Thyroid gland (tissue), 4 donors: ENCODE measurements at regions not wholly inside any gene's neighbourhood (a gene's known extent, or its start where the extent isn't known, plus 50 kb on each side); places are given as distances from the start of the nearest gene placed in this dataset.

Experiments used
- DNase-seq, 2 donors: peaks; one replicate each; pipeline ENCODE4 v3.0.0-alpha.2; 2019
- H3K27ac ChIP-seq, 3 donors: fragments of 200-600 bp; sonication (generic); 1 replicate in 2 of 3; 2 replicates in 1 of 3; pipeline ENCODE4 v1.5.1; 2016 to 2019; ENCODE audit warnings: mild to moderate bottlenecking in 1 of 3, moderate library complexity in 1 of 3
- H3K27me3 ChIP-seq: fragments of 200-600 bp; sonication (generic); one replicate; pipeline ENCODE4 v1.5.1; 2019
- H3K36me3 ChIP-seq, 2 donors: fragments of 200-600 bp; sonication (generic); one replicate each; pipeline ENCODE4 v1.5.1; 2016 to 2019
- H3K4me1 ChIP-seq, 2 donors: fragments of 200-600 bp; sonication (generic); one replicate each; pipeline ENCODE4 v1.5.1; 2017 to 2019
- H3K4me3 ChIP-seq, 3 donors: fragments of 200-600 bp; sonication (generic); replicated peaks in 1 of 3; 1 replicate in 2 of 3; 2 replicates in 1 of 3; pipeline ENCODE4 v1.5.1; 2016; ENCODE audit warnings: mild to moderate bottlenecking in 1 of 3
- H3K9me3 ChIP-seq: fragments of 200-600 bp; sonication (generic); one replicate; pipeline ENCODE4 v1.5.1; 2017
- CTCF ChIP-seq, 6 experiments: fragments of 200-600 bp in 3 of 6; fragments of 450-650 bp in 3 of 6; sonication (generic) in 3 of 6; IDR thresholded peaks; one replicate each; pipeline ENCODE4 v1.5.1; 2016 to 2019; ENCODE audit warnings: antibody characterized with exemption in 6 of 6, mild to moderate bottlenecking in 2 of 6, inconsistent platforms in 1 of 6, moderate library complexity in 1 of 6
- POLR2A ChIP-seq, 2 donors: fragments of 450-650 bp; IDR thresholded peaks; one replicate each; pipeline ENCODE4 v1.6.1; 2017; ENCODE audit warnings: antibody characterized with exemption in 2 of 2, mild to moderate bottlenecking in 2 of 2, moderate library complexity in 1 of 2
- WGBS, 2 donors: methylation state at CpG; one replicate each; pipeline ENCODE4 v1.1.5; 2017; 5-methylcytosine and 5-hydroxymethylcytosine counted together
- intact Hi-C: fragments of 100-400 bp; cut with DNase I; formaldehyde crosslinking; loops from one replicate; pipeline ENCODE4 v1.15.1; 2023

DNA sequence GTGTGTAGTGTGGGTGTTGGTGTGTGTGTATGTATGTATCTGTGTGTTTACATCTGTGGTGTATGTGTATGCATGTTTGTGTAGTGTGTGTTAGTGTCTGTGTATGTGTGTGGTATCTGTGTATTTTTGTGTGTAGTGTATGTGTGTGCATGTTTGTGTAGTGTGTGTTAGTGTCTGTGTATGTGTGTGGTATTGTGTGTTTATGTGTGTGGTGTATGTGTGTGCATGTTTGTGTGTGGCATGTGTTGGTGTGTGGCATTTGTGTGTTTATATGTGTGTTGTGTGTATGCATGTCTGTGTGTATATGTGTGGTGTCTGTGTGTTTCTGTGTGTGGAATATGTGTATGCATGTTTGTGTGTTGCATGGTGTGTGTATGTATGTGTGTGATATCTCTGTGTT, 96.4 kb downstream of the CMPK2 start:
- Histone ChIP-seq H3K4me1 (no peaks in the 10 kb centered on the region), H3K9me3 (no peaks in the 10 kb centered on the region), H3K27ac (no peak overlapping the region), H3K27me3 (no peaks in the 10 kb centered on the region), H3K36me3 (no peaks in the 10 kb centered on the region), H3K4me3 (no peak overlapping the region)
- no peak for DNase-seq
- intact Hi-C loops: no loop called here
- TF ChIP-seq CTCF (IDR thresholded peaks at IDR 0.05) (no peak), POLR2A (IDR thresholded peaks at IDR 0.05) (no peak)

DNA sequence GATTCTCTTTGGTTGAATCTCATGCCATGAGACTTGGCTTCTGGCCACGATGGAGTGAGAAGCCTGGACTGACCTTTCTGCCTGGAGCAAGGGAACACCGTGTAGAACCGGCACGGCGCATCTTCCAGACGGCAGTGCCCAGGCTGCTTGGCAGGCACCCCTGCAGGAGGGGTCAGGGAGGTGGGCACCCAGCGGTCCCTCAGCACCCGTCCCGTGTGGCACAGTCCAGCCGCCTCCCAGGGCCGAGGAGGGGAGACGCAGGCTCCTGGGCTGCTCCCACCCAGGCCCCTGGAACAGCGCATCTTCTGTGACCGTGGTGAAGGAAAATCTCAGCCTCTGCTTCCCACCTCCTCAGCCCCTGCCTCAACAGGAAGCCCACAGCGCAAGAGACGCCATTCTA, 95.7 kb downstream of the CMPK2 start:
- H3K27me3 ChIP-seq: no peaks in the 10 kb centered on the region
- no peak overlapping the region for H3K4me3 ChIP-seq
- H3K27ac ChIP-seq: no peak overlapping the region
- WGBS, 2 donors: 85 to 90% methylated on average over 7 to 12 of the region's 16 CpGs
- no peak for DNase-seq
- H3K9me3 ChIP-seq: no peaks in the 10 kb centered on the region
- H3K4me1 ChIP-seq: no peaks in the 10 kb centered on the region
- intact Hi-C loops: loop anchor here (5.0 kb wide), 1 partner anchor 418 kb away; no protein-coding TSS in a partner anchor
- H3K36me3 ChIP-seq: no peaks in the 10 kb centered on the region
- TF ChIP-seq CTCF (IDR thresholded peaks at IDR 0.05) (no peak), POLR2A (IDR thresholded peaks at IDR 0.05) (no peak)

GRCh38 chr2:6771634-6772611, 93.8 kb downstream of the CMPK2 start:
- H3K4me1 ChIP-seq: no peaks in the 10 kb centered on the region
- no peak for DNase-seq
- H3K27me3 ChIP-seq: no peaks in the 10 kb centered on the region
- no peaks in the 10 kb centered on the region for H3K9me3 ChIP-seq
- TF ChIP-seq CTCF (IDR thresholded peaks at IDR 0.05) (no peak), POLR2A (IDR thresholded peaks at IDR 0.05) (no peak)
- no peak overlapping the region for H3K27ac ChIP-seq
- no peaks in the 10 kb centered on the region for H3K36me3 ChIP-seq
- WGBS, 2 donors: 75 to 81% methylated on average over 19 of the region's 19 CpGs
- intact Hi-C loops: loop anchor here (5.0 kb wide), 1 partner anchor 420 kb away; no protein-coding TSS in a partner anchor
- H3K4me3 ChIP-seq: no peak overlapping the region

- peak; percentile 46 to 57 for DNase-seq
- H3K36me3 ChIP-seq: no peaks in the 10 kb centered on the region
- H3K4me3 ChIP-seq: no peak overlapping the region
- intact Hi-C loops: loop anchor here (5.0 kb wide), 1 partner anchor 421 kb away; no protein-coding TSS in a partner anchor
- WGBS, 2 donors: 13 to 14% methylated on average over 29 of the region's 29 CpGs
- H3K9me3 ChIP-seq: no peaks in the 10 kb centered on the region
- no peaks in the 10 kb centered on the region for H3K4me1 ChIP-seq
- no peak for TF ChIP-seq POLR2A (IDR thresholded peaks at IDR 0.05)
- TF ChIP-seq CTCF (IDR thresholded peaks at IDR 0.05): peak; percentile 77 to 93 (median 86)
- no peak overlapping the region for H3K27ac ChIP-seq
- no peaks in the 10 kb centered on the region for H3K27me3 ChIP-seq
Measured at GRCh38 chr2:6773007-6773693, 92.6 kb downstream of the CMPK2 start.

DNA sequence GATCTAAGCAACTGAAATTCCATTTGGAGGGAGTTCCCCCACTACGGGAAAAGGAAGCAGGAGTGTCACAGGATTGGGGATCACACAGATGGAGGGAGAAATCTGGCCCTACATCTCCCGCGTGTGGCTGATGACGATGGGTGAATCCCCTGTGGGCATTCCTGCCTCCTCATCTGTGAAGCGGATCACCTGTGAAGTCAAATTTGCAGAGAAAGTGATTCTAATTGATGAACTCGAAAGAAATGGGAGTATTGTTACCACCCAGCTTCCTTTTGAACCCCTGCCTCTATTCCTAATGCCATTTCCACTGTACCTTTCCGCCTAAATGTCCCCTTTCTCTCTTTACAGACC, 92.0 kb downstream of the CMPK2 start:
- no peak overlapping the region for H3K27ac ChIP-seq
- no peak for DNase-seq
- H3K4me3 ChIP-seq: no peak overlapping the region
- WGBS, 2 donors: 73% methylated on average over 7 of the region's 7 CpGs
- no peaks in the 10 kb centered on the region for H3K9me3 ChIP-seq
- TF ChIP-seq CTCF (IDR thresholded peaks at IDR 0.05) (no peak), POLR2A (IDR thresholded peaks at IDR 0.05) (no peak)
- no peaks in the 10 kb centered on the region for H3K27me3 ChIP-seq
- H3K4me1 ChIP-seq: no peaks in the 10 kb centered on the region
- intact Hi-C loops: loop anchor here (5.0 kb wide), 1 partner anchor 421 kb away; no protein-coding TSS in a partner anchor
- no peaks in the 10 kb centered on the region for H3K36me3 ChIP-seq
